Colonic mucosa (tissue), 4 donors: ENCODE measurements at regions not wholly inside any gene's neighbourhood (a gene's known extent, or its start where the extent isn't known, plus 50 kb on each side); places are given as distances from the start of the nearest gene placed in this dataset.
"Not testable (repeated sequence)": the region's sequence is repeated elsewhere in the genome, so short reads cannot be mapped to it uniquely, and the experiment has no call there.

Experiments used
- DNase-seq: peaks from one replicate; pipeline ENCODE4 v3.0.0-alpha.2; 2020
- H3K27ac ChIP-seq: fragments of 200-600 bp; one replicate; pipeline ENCODE4 v1.8.0; 2021
- H3K27me3 ChIP-seq: fragments of 200-600 bp; one replicate; pipeline ENCODE4 v1.8.0; 2021
- H3K36me3 ChIP-seq: fragments of 200-600 bp; one replicate; pipeline ENCODE4 v1.8.0; 2021
- H3K4me1 ChIP-seq: fragments of 200-600 bp; one replicate; pipeline ENCODE4 v1.8.0; 2021; ENCODE audit warnings: mild to moderate bottlenecking
- H3K4me3 ChIP-seq: fragments of 200-600 bp; one replicate; pipeline ENCODE4 v1.8.0; 2021
- H3K9ac ChIP-seq, 2 donors: one replicate each; pipeline ENCODE4 v1.7.0; 2013; ENCODE audit warnings: control low read depth in 2 of 2, low read depth in 2 of 2, low read length in 2 of 2
- H3K9me3 ChIP-seq: fragments of 200-600 bp; one replicate; pipeline ENCODE4 v1.8.0; 2021
- CTCF ChIP-seq: fragments of 200-600 bp; IDR thresholded peaks from one replicate; pipeline ENCODE4 v1.8.0; 2022; ENCODE audit warnings: antibody characterized with exemption, mild to moderate bottlenecking
- intact Hi-C: fragments of 100-400 bp; cut with DNase I; formaldehyde crosslinking; loops from one replicate; pipeline ENCODE4 v1.14.1; 2022
- donor health status: healthy.
- donor health status: DM: no; HTN: no; CAD: no.
- donor health status: DM: no; HTN: no; CAD: no.

GRCh38 chr10:9450801-9451200 lies 1396.3 kb downstream of the GATA3 start:
- intact Hi-C loops = no loop called here
- no peaks in the 10 kb centered on the region for H3K4me1 ChIP-seq
- H3K9ac ChIP-seq = no peak overlapping the region
- H3K27me3 ChIP-seq = no peaks in the 10 kb centered on the region
- no peak overlapping the region for H3K27ac ChIP-seq
- no peaks in the 10 kb centered on the region for H3K36me3 ChIP-seq
- TF ChIP-seq CTCF = no peak
- H3K4me3 ChIP-seq = no peak overlapping the region
- H3K9me3 ChIP-seq = no peaks in the 10 kb centered on the region
- no peak for DNase-seq

- H3K36me3 ChIP-seq = no peaks in the 10 kb centered on the region
- intact Hi-C loops = no loop called here
- no peak overlapping the region for H3K27ac ChIP-seq
- no peaks in the 10 kb centered on the region for H3K9me3 ChIP-seq
- H3K27me3 ChIP-seq = no peaks in the 10 kb centered on the region
- no peaks in the 10 kb centered on the region for H3K4me1 ChIP-seq
- no peak for DNase-seq
- H3K9ac ChIP-seq = no peak overlapping the region
- no peak overlapping the region for H3K4me3 ChIP-seq
- no peak for TF ChIP-seq CTCF
Measured at GRCh38 chr10:9451211-9451773, 1396.8 kb downstream of the GATA3 start.

- H3K27ac ChIP-seq = no peak overlapping the region
- no peak for TF ChIP-seq CTCF
- no peak overlapping the region for H3K9ac ChIP-seq
- DNase-seq = no peak
- H3K4me3 ChIP-seq = no peak overlapping the region
- no peaks in the 10 kb centered on the region for H3K36me3 ChIP-seq
- H3K4me1 ChIP-seq = no peaks in the 10 kb centered on the region
- no peaks in the 10 kb centered on the region for H3K27me3 ChIP-seq
- H3K9me3 ChIP-seq = no peaks in the 10 kb centered on the region
- intact Hi-C loops = no loop called here
Measured at GRCh38 chr10:9452056-9452455, 1397.6 kb downstream of the GATA3 start.

DNA sequence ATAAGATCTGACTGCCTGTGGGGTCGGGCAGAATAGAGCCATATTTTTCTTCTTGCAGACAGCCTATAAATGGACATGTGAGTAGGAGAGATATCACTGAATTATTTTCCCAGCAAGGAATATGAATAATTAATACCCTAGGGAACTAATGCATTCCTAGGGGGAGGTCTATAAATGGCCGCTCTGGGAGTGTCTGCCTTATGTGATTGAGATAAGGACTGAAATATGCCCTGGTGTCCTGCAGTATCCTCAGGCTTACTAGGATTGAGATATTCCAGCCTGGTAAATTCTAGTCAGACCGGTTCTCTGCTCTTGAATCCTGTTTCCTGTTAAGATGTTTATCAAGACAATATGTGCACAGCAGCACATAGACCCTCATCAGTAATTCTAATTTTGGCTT lies 1399.4 kb downstream of the GATA3 start:
- H3K4me1 ChIP-seq, H3K36me3 ChIP-seq, H3K4me3 ChIP-seq, H3K27ac ChIP-seq, H3K9me3 ChIP-seq, H3K9ac ChIP-seq, H3K27me3 ChIP-seq, DNase-seq, intact Hi-C loops: not testable (repeated sequence)

DNA sequence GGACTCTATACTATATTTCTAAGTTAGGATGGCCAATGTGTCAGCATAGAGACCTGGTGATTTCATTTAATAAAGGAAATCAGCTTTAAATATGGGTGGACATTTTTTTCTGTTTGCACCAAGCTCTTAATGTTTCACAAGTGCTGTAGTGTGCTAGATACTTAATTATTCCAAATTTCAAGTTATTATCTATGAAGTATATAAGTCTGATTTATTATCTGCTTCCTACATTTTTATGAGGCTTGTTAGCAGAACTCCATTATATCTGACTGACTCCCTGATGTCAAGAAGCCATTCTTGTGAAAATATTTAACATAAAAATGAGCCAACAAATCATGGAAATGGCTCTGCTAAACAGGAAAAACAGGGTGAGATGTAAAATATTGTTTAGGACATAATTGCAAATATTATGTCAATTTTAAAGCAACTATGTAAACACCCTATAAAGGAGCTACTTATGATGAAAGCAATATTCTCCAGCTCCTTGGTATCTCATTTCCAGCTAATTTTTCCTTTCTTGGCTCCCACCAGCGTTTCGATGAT lies 1415.2 kb downstream of the GATA3 start:
- intact Hi-C loops = no loop called here
- H3K27me3 ChIP-seq = no peaks in the 10 kb centered on the region
- H3K4me3 ChIP-seq = no peak overlapping the region
- no peak for DNase-seq
- no peak overlapping the region for H3K9ac ChIP-seq
- no peaks in the 10 kb centered on the region for H3K9me3 ChIP-seq
- H3K4me1 ChIP-seq = no peaks in the 10 kb centered on the region
- H3K27ac ChIP-seq = no peak overlapping the region
- no peak for TF ChIP-seq CTCF
- no peaks in the 10 kb centered on the region for H3K36me3 ChIP-seq

GRCh38 chr10:9470581-9470980 lies 1416.1 kb downstream of the GATA3 start:
- H3K9ac ChIP-seq = no peak overlapping the region
- no peaks in the 10 kb centered on the region for H3K27me3 ChIP-seq
- DNase-seq = no peak
- intact Hi-C loops = no loop called here
- no peak overlapping the region for H3K27ac ChIP-seq
- no peaks in the 10 kb centered on the region for H3K9me3 ChIP-seq
- H3K36me3 ChIP-seq = no peaks in the 10 kb centered on the region
- no peak overlapping the region for H3K4me3 ChIP-seq
- TF ChIP-seq CTCF = no peak
- H3K4me1 ChIP-seq = no peaks in the 10 kb centered on the region
